Hematopoietic multipotent progenitor cell treated with erythropoietin and hydrocortisone succinate and interleukin-3 and kit ligand, for 4 days (in vitro differentiated cells): ENCODE measurements at regions not wholly inside any gene's neighbourhood (a gene's known extent, or its start where the extent isn't known, plus 50 kb on each side); places are given as distances from the start of the nearest gene placed in this dataset.

ENCODE experiments used
- DNase-seq: peaks from one replicate; pipeline ENCODE4 v3.0.0-alpha.2; 2015

DNA sequence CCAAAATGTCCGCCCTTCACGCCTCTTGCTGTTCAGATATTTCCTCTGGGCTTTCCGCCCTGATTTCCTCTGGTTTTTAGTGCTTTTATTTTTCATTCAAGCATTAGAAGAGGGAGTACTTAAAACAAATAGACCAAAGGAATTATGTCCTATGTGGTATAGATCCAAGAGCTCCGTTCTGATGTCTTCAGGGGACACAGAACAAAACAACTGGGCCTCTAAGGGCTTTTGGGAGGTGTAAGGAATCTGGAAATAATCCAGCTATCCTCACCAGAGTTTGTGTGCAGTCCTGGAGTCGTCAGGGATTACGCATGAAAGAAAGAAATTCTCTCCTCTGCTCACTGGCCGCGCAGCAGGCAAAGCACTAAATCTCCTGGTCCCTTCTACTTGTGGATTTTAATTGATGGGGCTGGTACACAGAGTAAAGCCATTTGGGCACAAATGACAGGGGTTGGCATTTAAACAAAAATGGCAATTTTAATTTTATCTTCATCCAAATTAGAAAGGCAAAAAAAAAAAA lies 999.2 kb downstream of the ADGRL3 start:
- DNase-seq: no peak

DNA sequence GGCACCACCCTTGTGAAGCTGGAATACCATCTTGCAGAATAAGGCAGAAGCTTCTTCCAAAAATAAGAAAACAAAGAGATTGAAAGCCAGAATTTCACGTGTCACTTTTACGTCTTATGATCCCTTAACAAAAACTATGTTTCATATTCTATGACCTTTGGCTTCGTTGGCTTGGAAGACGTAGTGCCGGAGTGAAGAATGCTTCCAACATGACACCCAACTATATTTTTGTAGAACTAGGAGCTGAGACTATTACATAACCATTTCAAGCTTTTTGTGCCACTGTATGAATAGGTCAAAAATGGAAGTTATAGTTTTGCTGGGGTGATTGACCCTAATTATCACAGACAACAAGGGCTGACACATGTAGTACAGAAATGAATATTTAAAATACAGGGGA lies 996.2 kb downstream of the ADGRL3 start:
- no peak for DNase-seq

DNA sequence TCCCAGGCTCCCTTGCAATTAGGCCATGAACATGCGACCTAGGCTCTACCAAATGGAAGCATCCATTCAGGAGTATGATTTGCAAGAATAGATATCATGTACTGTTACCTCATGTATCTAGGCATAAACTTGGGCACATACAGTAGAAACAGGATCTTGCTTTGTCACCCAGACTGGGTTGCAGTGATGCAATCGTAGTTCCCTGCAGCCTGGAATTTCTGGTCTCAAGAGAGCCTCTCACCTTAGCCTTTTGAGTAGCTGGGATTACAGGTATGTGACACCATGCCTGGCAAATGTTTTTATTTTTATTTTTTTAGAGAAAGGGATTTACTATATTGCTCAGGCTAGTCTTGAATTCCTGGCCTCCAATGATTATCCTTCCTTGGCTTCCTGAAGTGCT lies 994.2 kb downstream of the ADGRL3 start:
- no peak for DNase-seq

DNA sequence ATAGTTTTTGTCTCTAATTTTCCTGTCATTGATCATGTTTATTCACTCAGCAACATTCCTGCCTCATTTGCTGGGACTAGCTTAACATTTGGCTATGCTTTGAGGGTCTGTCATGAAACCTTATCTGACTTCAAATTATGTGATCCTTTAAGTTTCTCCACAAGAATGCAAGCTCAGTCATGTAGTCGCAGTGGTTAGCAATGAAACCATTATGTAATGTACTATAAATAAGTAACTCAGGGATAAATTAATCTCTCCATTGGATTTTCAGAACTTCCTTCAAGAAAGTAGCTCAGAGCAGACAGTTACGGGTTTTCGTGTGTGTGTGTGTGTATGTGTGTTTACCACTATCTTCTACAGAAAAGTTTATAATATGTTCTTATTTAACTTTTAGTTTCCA lies 993.6 kb downstream of the ADGRL3 start:
- DNase-seq: no peak

DNA sequence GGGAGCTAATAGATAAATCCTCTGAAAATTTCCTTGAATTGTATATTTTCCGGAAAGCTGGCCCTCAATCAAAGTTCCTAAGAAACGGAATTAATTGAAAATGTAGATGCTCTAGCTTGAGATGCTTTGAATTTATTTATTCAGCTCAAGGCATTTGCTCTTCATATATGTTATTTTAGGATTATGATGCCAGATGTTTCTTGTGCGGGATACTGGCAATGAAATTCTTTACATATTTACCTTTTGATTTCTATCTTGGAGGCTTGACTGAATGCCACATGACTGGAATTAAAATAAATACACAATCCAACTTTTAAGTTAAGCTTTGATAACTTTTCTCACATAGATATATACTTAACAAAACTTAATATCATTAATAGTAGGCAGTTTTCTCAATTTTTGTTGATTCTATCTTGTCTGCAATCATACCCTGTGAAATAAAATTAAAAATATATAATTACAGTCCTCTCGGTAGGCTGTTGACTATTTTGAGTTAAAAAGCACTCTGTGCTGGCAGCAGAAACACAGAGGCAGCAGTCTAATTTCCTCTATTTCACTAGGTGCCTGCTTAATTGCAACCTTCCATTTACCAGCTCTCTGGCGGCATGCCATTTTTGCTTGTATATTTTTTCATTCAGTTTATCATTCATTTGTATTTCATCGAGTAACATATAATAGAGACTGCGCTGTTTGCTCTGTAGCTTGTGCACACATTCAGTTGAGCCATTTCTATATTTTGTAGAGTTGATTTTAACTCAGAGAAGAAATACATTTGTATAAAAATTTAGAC lies 991.5 kb downstream of the ADGRL3 start:
- DNase-seq: no peak

DNA sequence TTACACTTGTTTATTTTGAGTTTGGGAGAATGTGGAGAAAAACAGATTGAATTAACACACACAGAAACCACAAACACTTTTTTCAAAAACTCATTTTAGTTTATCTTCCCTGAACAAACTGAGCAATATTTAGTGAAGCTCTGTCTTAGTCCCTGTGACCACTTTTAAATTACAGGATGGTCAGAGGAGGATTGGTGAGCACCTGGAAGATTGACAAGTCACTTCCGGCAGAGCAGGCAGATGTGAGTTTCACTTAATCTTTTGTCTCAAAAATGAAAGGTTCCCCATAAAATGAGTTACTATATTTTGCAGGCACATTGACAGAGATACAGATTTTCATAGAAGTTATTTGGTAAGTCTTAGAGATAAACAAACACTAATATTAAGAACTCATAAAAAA lies 970.1 kb downstream of the ADGRL3 start:
- DNase-seq: no peak

DNA sequence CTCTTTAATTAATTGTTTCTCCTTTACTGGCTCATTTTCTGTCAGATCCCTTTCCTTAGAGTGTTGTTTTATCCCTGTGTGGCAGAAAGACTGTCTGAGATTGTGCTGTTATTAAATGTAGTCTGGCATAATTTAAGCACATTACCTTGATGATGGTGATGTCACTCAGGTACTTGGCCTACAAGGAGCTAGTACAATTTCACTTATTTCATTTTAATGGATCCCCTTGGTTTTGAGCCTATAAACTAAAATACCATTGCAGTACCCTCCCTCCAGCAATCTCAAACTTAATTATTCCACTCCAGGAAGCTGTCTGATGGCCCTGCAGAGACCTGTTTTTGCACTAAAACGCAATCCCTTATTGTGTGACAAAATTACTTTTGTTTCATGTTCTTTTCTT lies 968.6 kb downstream of the ADGRL3 start:
- DNase-seq: no peak

DNA sequence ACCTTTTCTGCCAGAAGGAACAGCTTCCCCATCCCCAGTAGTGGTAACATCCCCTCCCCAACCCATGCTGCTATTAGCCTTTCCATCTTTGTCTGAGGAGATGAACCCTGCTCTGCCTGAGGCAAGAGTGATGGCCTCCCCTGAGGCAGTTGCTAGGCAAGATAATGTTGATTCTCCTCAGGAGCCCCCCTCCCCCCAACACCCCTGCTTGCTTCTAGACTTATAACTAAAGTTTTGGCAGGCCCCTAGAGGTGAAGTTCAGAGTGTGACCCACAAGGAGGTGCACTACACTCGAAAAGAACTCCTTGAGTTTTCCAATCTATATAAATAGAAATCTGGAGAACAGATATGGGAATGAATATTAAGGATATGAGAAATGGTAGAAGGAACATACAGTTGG lies 962.5 kb downstream of the ADGRL3 start:
- no peak for DNase-seq

DNA sequence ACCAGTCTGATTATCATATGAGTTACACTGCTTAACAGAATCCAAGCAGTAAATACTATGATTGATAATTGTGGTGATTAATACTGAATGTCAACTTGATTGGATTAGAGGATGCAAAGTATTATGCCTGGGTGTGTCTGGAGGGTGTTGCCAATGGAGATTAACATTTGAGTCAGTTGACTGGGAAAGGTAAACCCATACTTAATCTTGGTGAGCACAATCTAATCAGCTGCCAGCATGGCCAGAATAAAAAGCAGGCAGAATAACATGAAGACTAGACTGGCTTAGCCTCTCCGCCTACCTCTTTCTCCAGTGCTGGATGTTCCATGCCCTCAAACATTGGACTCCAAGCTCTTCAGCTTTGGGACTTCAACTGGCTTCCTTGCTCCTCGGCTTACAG lies 961.3 kb downstream of the ADGRL3 start:
- no peak for DNase-seq

DNA sequence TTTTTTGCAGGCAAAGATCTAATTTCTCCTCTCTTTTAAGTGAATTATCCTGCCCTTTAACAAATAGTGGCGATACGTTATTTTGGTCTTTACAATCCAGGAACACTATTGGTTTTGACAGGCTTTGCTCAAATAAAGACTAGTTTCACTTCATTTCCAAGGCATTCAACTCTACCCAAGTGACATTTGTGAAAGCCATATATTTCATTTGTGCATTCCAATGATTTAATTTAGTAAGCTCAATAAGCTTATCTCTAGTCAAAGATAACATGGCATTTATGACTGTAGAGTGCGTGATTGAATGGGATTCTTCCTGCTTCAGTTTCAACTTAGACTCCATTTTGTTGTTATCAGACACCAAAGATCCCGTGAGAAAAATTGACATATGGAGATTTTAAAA lies 959.8 kb downstream of the ADGRL3 start:
- no peak for DNase-seq

DNA sequence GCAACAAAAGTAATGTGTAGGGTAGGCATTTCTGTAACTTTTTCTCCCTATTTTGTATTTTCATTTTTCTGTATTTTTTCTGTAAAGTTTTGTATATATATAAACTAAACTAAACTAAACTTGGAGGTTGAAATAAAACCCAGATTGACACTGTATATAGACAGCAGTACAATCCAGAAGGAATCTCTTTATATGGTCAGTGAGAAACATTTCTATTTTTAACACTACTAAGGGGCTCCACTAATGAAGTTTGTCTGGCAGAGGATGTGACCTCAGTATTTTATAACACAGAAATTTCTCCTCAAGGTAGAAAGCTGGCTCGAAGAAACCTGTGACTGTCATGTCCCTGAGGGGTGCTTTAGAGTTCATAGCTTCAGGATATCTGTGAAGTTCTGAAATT lies 959.2 kb downstream of the ADGRL3 start:
- DNase-seq: no peak

DNA sequence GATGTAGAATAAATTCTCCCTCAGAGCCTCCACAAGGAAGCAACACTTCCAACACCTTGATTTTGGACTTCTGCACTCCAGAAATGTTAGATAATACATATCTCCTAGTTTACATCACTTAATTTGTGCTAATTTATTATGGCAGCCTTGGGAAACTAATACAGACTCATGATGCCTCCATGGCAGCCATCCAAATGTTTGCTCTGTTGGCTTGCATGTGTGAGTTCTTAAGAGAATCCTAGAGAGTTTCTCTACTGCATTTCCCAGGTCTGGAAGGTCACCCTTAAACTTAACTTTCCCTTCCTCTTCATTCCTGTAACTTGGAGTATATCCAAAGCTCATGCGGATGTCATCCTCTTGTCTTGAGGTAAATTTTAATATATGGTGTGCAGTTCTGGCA lies 956.1 kb downstream of the ADGRL3 start:
- no peak for DNase-seq

DNA sequence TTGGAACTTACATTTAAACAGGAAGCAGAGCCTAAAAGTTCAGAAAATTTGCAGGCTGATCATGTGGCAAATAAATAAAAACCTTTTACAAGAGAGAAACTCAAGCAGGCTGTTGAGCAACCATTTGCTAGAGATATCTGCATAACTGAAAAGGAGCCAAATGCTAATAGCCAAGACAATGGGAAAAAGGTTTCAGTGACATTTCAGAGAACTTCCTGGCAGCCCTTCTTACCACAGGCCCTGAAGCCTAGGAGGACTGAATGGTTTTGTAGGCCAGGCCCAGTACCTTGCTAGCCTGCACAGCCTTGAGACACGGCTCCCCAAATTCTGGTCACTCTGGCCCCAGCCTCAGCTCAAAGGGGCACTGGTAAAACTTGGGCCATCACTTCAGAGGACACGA lies 945.1 kb downstream of the ADGRL3 start:
- DNase-seq: no peak

DNA sequence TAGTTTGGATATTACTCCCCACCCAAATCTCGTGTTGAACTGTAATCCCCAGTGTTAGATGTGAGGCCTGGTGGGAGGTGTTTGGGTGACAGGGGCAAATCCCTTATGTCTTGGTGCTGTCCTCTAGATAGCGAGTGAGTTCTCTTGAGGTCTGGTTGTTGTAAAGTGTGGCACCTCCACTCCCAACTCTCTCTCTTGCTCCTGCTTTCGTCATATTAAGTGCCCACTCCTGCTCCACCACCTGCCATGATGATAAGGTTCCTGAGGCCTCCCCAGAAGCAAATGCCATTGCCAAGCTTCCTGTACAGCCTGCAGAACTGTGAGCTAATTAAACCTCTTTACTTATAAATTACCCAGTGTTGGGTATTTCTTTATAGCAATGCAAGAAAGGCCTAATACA lies 944.3 kb downstream of the ADGRL3 start:
- no peak for DNase-seq

DNA sequence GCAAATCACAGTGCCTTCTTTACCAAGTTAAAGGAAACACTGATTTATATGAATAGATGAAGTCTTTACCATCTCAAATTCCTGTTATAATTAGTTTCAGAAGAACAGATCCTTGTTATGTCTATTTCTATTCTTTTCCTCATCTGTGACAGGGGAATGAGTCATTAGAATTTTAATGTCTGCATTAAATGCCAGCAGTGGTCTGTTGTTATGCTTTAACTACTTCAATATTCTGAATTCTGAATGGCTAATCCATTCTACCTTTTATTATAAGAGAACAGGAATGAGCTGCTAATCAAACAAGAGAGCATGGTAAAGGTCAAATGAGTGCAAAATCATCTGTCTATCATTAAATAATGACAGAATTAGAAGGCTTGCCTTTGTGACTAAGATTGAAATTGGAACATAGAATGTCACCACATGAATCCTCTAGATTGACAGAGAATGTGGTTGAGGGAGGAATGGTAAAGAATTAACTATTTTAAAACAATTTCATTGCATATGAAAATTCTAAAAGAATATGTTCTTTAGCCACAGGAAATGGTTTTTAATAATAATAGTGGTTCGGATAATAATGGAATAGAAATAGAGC lies 935.5 kb downstream of the ADGRL3 start:
- no peak for DNase-seq

DNA sequence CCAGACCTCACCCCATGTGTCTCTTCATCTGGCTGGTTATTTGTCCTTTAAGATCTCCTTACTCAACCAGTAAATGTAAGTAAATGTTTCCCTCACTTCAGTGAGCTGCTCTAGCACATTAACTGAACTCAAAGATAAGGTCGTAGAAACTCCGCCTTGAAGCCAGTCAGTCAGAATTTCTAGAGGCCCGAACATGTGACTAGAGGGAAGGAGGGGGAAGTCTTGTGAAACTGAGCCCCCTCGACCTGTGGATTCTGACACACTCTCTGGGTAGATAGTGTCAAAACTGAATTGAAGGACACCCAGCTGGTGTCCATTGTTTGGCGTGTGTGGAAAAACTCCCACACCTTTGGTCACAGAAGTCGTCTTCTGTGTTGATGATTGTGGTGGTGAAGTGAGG lies 933.9 kb downstream of the ADGRL3 start:
- no peak for DNase-seq

DNA sequence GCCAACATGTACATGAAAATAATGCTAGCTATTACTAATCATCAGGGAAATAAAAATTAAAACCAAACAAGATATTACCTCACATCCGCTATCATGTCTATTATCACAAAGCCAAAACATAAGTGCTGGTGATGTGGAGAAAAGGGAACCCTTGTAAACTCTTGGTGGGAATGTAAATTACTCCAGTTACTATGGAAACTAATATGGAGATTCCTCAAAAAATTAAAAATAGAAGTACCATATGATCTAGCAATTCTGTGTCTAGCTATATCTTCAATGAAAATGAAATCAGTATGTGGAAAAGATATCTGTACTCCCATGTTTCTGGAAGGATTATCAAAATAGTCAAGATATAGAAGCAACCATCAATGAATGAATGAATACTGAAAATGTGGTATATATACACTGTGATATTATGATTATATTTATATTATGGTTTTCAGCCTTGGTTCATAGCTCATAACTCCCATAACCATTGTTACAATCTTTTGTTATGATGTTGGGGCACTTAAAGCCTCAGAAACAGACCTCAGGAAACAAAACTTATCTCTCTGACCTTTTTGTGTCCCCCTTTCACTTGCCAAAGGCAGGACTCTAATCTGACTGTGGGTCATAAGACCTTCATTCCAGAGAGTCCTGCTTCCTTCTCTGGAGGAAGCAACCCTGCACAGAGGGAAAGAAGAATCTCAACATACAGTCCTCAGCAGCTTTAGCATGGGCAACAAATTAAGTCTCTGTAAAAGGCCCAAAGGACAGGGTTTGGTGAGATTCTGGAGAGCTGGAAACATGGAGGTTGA lies 933.2 kb downstream of the ADGRL3 start:
- DNase-seq: no peak

DNA sequence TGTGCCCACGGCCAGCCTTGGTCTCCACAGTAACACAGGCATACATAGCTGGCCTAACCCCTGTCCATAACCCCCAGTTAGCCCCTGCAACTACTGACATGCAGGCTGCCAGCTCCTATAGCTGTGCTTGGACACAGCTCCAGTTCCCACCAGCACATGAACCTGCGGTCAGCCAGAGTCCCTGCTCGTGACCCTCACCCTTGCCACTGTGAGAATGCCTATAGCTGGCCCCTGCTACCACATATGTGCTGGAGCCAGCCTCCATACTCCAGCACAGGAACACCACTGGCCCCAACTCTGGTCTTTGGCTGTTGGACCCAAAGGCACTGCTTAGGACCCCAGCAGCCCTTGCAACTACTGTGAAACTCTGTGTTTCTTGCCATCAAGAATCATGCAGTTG lies 930.9 kb downstream of the ADGRL3 start:
- no peak for DNase-seq

DNA sequence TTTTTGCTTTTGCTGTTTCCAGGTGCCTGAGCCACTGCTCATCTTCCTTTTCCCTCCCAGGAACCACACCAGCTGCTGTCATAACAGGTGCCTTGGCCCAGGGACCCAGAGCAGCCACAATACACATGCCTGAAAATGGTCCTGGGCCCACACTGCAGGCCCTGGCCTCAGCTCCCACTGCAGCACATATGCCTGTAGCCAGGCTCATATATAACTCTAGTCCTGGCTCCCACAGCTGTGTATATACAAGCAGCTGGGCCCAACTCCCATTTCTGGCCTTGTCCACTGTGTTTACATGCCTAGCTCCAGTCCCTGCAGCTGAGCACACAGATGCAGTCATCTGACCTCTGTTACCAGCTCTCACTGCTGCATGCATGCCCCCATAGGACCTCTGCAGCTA lies 930.5 kb downstream of the ADGRL3 start:
- DNase-seq: no peak

DNA sequence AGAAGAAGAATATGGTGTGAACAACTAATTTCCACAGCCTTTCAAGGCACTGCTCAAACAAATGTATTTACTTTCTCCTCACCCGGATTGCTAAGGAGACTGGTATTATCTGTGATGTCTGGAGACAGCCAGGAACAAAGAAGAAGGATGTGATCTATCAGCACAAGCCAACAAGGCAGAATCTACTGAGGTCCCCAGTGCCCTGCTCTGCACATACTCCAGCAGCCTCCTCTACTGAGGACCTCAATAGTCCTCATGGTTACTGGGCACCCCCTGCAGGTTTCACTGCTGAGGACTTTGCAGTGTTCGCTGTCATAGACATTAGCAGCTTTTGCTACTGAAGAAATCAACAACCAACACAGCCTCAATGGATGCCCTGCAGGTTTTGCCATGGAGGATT lies 930.1 kb downstream of the ADGRL3 start:
- DNase-seq: no peak
